Right lobe of liver (tissue), 4 donors: ENCODE measurements at regions not wholly inside any gene's neighbourhood (a gene's known extent, or its start where the extent isn't known, plus 50 kb on each side); places are given as distances from the start of the nearest gene placed in this dataset.

ENCODE experiments used
- POLR2A ChIP-seq: fragments of 450-650 bp; IDR thresholded peaks from one replicate; pipeline ENCODE4 v1.6.1; 2017; ENCODE audit warnings: antibody characterized with exemption, mild to moderate bottlenecking
- TF ChIP-seq, protein P1 (sequence below), 4 donors: fragments of 200-600 bp in 3 of 4; fragments of 450-650 bp in 1 of 4; IDR thresholded peaks; one replicate each; pipeline versions ENCODE4 v1.5.1 to v1.8.0; 2016 to 2022; ENCODE audit warnings: antibody characterized with exemption in 4 of 4, mild to moderate bottlenecking in 2 of 4
- donor health status: DM: no; HTN: no; CAD: no.
- donor health status: DM: no; HTN: no; CAD: no.
- donor health status: DM: no; HTN: yes; CAD: no.

DNA sequence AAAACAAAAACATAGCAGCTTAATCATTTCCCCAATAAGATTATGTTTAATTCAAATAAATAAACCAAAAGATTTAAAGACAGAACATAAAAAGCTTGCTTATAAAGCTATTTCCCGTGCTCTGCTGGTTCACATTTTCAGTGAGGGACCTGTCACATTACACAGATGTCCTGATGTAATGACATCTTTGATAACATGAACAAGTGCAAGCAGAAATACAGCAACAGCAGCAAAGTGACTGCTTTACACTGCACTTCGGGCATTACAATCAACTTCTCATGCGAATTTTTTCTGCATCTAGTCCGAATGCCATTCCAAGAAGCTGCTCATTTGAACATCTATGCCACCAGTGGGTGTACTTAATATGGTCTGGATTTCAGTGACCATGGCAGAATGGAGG, 940.3 kb upstream of the IGFBP7 start:
- TF ChIP-seq, protein P1, sequence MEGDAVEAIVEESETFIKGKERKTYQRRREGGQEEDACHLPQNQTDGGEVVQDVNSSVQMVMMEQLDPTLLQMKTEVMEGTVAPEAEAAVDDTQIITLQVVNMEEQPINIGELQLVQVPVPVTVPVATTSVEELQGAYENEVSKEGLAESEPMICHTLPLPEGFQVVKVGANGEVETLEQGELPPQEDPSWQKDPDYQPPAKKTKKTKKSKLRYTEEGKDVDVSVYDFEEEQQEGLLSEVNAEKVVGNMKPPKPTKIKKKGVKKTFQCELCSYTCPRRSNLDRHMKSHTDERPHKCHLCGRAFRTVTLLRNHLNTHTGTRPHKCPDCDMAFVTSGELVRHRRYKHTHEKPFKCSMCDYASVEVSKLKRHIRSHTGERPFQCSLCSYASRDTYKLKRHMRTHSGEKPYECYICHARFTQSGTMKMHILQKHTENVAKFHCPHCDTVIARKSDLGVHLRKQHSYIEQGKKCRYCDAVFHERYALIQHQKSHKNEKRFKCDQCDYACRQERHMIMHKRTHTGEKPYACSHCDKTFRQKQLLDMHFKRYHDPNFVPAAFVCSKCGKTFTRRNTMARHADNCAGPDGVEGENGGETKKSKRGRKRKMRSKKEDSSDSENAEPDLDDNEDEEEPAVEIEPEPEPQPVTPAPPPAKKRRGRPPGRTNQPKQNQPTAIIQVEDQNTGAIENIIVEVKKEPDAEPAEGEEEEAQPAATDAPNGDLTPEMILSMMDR (IDR thresholded peaks at IDR 0.05), result no peak
- no peak for TF ChIP-seq POLR2A
